22Rv1 (cell line): ENCODE measurements at regions not wholly inside any gene's neighbourhood (a gene's known extent, or its start where the extent isn't known, plus 50 kb on each side); places are given as distances from the start of the nearest gene placed in this dataset.

Source experiments
- H3K27ac ChIP-seq: fragments of 450-650 bp; 2 replicates; pipeline ENCODE4 v1.5.1; 2017
- ZFX ChIP-seq: fragments of 450-650 bp; IDR thresholded peaks from 2 replicates; pipeline ENCODE4 v1.6.1; 2017; ENCODE audit warnings: antibody characterized with exemption, borderline replicate concordance
- TF ChIP-seq, protein P1 (sequence below): fragments of 450-650 bp; IDR thresholded peaks from 2 replicates; pipeline ENCODE4 v1.5.1; 2017; ENCODE audit warnings: mild to moderate bottlenecking

DNA sequence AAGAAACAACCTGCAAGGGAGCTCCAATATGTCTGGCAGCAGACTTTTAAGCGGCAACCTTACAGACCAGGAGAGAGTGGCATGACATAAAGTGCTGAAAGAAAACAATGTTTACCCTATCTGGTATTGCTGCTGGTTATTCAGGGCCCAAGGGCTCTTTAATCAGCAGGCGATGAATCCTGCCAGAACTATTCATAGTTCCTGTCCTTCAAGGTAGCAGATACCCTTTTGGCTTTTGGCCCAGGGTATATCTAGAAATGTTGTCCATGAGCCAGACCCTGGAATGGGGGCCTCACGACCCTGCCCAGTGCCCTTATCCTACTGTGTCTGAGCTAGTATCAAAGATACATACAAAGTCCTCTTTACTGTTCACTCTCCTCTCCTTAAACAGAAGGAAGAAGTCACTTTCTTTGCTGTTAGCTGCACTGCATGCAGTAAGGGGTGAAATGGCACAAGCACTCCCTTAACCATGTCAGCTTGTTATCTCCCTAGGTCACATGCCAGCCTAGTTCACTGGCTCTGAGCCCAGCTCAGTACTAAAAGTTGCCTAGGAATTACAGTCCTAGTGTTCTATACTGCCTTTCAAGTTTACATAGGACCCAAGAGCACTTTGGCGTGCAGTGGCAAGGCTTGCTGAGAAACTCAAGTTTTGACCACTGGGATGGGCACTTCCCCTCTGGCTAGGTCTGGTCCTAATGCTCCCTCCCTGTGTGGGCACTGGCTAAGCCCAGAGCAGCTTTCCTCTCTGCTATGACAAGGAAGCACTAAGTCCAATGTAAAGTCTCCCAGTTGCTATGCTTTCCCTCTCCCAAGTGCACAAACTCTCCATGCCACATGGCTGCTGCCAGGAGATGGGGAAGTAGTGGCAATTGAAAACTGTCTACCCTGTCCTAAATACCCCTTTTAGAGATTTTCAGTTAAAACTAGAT lies 122.0 kb downstream of the HTR1B start:
- no peak overlapping the region for H3K27ac ChIP-seq
- TF ChIP-seq, protein P1, sequence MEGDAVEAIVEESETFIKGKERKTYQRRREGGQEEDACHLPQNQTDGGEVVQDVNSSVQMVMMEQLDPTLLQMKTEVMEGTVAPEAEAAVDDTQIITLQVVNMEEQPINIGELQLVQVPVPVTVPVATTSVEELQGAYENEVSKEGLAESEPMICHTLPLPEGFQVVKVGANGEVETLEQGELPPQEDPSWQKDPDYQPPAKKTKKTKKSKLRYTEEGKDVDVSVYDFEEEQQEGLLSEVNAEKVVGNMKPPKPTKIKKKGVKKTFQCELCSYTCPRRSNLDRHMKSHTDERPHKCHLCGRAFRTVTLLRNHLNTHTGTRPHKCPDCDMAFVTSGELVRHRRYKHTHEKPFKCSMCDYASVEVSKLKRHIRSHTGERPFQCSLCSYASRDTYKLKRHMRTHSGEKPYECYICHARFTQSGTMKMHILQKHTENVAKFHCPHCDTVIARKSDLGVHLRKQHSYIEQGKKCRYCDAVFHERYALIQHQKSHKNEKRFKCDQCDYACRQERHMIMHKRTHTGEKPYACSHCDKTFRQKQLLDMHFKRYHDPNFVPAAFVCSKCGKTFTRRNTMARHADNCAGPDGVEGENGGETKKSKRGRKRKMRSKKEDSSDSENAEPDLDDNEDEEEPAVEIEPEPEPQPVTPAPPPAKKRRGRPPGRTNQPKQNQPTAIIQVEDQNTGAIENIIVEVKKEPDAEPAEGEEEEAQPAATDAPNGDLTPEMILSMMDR = no peak
- no peak for TF ChIP-seq ZFX

DNA sequence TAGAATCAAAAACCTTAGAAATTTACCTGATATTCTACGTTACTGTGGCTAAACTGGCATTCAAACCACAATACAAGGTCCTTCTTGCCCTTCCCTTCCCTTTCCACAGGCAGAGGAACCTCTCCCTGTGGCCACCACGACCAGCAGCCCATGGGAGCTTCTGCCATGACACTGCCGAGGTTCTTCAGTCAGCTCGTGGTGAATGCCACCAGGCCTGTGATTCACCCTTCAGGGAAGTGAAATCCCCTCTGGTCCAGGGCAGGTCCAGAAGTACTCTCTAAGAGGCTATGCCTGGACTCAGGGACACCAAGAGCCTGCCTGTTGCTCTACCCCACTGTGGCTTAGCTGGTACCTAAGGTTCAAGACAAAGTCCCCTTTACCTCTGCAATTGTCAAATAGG lies 123.0 kb downstream of the HTR1B start:
- no peak overlapping the region for H3K27ac ChIP-seq

DNA sequence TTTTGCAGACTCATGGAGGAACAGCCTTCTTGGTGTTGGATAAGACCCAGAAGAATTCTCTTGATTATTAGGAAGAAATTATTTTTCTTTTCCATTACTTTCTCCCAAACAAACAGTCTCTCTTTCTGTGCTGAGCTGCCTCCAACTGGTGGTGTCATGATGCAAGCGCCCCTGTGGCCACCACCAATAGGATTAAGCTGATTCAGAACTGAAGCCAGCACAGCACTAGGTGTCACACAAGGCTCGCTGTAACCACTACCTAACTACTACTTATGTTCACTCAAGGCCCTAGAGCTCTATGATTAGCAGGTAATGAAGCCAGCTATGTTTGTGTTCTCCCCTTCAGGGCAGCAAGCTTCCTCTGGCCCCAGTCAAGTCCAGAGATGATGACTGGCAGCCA lies 123.4 kb downstream of the HTR1B start:
- H3K27ac ChIP-seq = no peak overlapping the region
- TF ChIP-seq, protein P1 = no peak
- TF ChIP-seq ZFX = no peak

More for the DNA sequence above, 123.0 kb downstream of the HTR1B start:
- no peak for TF ChIP-seq ZFX
- TF ChIP-seq, protein P1 = no peak

DNA sequence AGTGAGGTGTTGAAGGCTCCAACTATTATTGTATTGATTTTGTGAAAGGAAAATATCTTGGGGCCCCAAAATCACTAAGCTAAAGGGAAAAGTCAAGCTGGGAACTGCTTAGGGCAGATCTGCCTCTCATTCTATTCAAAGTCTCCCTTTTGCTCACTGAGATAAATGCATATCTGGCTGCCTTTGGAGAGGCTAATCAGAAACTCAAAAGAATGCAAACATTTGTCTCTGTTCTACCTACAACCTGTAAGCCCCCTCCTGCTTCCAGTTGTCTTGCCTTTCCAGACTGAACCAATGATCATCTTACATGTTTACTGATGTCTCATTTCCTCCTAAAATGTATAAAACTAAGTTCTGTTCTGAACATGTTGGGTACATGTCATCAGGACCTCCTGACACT lies 125.9 kb downstream of the HTR1B start:
- TF ChIP-seq, protein P1 = no peak
- TF ChIP-seq ZFX = no peak
- H3K27ac ChIP-seq = no peak overlapping the region

DNA sequence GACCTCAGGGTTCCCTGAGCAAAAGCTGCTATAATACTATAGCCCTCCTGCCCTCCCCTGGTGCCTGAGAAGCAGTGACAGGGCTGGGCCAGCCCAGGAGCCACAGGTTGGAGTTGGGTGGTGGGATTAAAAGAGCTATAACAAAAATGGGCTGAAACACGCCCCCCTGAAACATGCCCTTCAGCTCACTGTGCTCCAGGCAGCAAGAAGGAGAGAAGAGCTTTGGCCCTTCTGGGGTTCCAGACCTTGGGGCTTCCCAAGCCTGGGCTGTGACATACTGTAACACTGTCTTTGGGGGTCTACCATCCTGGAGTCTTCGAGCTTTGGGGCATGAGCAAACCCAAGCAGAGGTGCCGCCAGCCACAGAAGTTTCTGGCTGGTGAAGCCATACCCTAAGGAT lies 129.2 kb downstream of the HTR1B start:
- TF ChIP-seq, protein P1 = no peak
- no peak for TF ChIP-seq ZFX
- H3K27ac ChIP-seq = no peak overlapping the region

DNA sequence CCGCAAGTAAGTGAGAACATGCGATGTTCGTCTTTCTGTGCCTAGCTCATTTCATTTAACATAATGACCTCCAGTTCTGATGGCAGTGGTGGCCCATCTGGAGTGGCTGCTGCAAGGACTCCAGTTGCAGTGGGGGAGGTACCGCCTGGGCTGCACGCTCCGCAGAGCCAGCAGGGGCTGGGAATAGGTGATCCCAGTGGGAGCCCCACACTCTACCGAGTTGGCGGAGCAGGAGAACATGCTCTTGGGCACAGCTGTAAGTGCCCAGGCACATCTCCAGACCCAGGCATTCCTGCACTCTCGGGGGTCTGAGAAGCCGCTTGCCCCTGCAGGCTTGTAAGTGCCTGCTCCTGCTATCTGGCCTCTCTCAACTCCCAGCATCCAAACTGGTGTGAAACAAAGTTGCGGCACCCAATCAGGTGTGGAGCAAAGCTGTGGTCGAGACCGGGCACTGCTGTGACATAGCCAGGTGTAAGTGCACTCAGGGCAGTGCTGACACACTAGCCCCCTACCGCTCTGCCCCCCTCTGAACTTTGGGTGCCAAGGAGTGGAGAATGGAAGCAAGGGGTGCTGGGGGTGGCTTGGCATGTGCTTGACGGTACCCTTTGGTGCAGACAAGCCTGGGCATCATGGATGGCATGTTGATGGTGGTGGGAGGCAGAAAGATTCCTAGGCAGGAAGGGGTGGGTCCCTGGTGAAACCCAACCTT lies 130.2 kb downstream of the HTR1B start:
- no peak overlapping the region for H3K27ac ChIP-seq
- TF ChIP-seq, protein P1 = no peak
- no peak for TF ChIP-seq ZFX

DNA sequence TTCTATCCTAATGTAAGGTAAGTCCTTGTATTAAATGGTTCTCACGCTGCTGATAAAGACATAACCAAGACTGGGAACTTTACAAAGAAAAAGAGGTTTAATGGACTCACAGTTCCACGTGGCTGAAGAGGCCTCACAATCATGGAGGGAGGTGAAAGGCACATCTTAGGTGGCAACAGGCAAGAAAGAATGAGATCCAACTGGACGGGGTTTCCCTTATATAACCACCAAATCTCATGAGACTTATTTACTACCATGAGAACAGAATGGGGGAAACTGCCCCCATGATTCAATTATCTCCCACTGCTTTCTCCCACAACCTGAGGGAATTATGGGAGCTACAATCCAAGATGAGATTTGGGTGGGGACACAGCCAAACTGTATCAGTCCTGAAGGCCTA lies 136.6 kb downstream of the HTR1B start:
- H3K27ac ChIP-seq = no peak overlapping the region

More for the DNA sequence above, 136.6 kb downstream of the HTR1B start:
- TF ChIP-seq, protein P1 = no peak
- no peak for TF ChIP-seq ZFX
